ENCODE measurements at regions not wholly inside any gene's neighbourhood (a gene's known extent, or its start where the extent isn't known, plus 50 kb on each side); places are given as distances from the start of the nearest gene placed in this dataset.

DNA sequence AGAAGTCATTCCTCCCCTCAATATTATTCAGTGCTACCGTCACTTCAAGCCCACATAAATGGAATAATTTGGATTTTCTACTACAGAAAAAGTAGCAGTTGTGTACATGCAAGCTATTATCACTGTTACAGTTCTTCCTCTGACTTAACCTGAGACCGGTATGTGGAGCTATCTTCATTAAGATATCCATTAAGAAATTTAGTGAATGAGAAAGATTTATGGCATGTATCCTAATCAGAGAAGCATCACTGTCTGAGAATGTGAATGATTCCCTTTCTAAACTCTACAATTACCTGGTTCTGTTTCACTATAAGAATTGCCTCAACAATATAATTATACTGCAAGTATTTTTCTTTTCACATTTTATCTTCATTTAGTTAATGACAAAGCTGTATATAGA lies 278.7 kb downstream of the KLF5 start:
- Histone ChIP-seq H3K4me1 (ENCODE audit: insufficient read depth, low read length) (no peaks in the 10 kb centered on the region), H3K4me3 (ENCODE audit: low read length) (no peak overlapping the region), H3K9me3 (ENCODE audit: control insufficient read depth in 1 of 2, insufficient read depth in 1 of 2, low read length in 2 of 2) (no peaks in the 10 kb centered on the region), H3K36me3 (ENCODE audit: insufficient read depth, low read length) (no peaks in the 10 kb centered on the region), H3K27ac (ENCODE audit: low read depth in 1 of 2, low read length in 2 of 2) (no peak overlapping the region), H3K27me3 (ENCODE audit: control insufficient read depth in 1 of 2, insufficient read depth in 2 of 2, low read length in 2 of 2) (no peaks in the 10 kb centered on the region)
- Mint-ChIP-seq H3K27ac (no peak overlapping the region), H3K9me3 (no peaks in the 10 kb centered on the region), H3K4me3 (no peak overlapping the region), H3K27me3 (no peaks in the 10 kb centered on the region), H3K36me3 (ENCODE audit: low read depth) (no peaks in the 10 kb centered on the region), H3K4me1 (ENCODE audit: low read depth) (no peaks in the 10 kb centered on the region)
- no peak for DNase-seq
- CTCF ChIA-PET, result no interaction called here
- intact Hi-C loops (cut with DNase I, micrococcal nuclease), result loop anchor here in 1 of 2 experiments (10.0 kb wide), 1 partner anchor 367 kb away; no protein-coding TSS in a partner anchor
- ATAC-seq (ENCODE audit: poor library complexity), result no peak
- POLR2A ChIA-PET, result no interaction called here
- TF ChIP-seq, protein P1, sequence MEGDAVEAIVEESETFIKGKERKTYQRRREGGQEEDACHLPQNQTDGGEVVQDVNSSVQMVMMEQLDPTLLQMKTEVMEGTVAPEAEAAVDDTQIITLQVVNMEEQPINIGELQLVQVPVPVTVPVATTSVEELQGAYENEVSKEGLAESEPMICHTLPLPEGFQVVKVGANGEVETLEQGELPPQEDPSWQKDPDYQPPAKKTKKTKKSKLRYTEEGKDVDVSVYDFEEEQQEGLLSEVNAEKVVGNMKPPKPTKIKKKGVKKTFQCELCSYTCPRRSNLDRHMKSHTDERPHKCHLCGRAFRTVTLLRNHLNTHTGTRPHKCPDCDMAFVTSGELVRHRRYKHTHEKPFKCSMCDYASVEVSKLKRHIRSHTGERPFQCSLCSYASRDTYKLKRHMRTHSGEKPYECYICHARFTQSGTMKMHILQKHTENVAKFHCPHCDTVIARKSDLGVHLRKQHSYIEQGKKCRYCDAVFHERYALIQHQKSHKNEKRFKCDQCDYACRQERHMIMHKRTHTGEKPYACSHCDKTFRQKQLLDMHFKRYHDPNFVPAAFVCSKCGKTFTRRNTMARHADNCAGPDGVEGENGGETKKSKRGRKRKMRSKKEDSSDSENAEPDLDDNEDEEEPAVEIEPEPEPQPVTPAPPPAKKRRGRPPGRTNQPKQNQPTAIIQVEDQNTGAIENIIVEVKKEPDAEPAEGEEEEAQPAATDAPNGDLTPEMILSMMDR (IDR thresholded peaks at IDR 0.05), result no peak

DNA sequence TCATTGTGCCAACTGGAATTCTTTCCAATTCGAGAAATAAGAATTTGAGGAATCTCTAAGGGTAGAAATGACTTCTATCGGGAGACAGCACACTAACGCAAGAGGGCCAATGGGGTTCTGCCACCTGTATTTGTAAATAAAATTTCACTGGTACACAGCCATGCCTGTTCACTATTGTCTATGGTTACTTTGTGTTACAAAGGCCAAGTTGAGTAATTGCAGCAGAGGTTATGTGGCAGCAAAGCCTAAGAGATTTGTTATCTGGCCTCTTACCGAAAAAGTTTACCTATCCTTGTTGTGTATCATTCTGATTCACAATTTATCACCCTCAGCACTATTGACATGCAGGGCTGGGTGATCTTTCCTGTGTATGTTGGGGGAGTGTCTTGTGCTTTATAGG lies 278.0 kb downstream of the KLF5 start:
- no peaks in the 10 kb centered on the region for H3K36me3 ChIP-seq (ENCODE audit: insufficient read depth, low read length)
- intact Hi-C loops (cut with DNase I, micrococcal nuclease), result loop anchor here in 1 of 2 experiments (10.0 kb wide), 1 partner anchor 368 kb away; no protein-coding TSS in a partner anchor
- H3K4me1 Mint-ChIP-seq (ENCODE audit: low read depth), result no peaks in the 10 kb centered on the region
- no peaks in the 10 kb centered on the region for H3K27me3 Mint-ChIP-seq
- POLR2A ChIA-PET, result no interaction called here
- DNase-seq (no peak), ATAC-seq (ENCODE audit: poor library complexity) (no peak)
- TF ChIP-seq, protein P1 (IDR thresholded peaks at IDR 0.05), result no peak
- H3K27ac ChIP-seq (ENCODE audit: low read depth in 1 of 2, low read length in 2 of 2), result no peak overlapping the region
- no peak overlapping the region for H3K4me3 ChIP-seq (ENCODE audit: low read length)
- no peaks in the 10 kb centered on the region for H3K27me3 ChIP-seq (ENCODE audit: control insufficient read depth in 1 of 2, insufficient read depth in 2 of 2, low read length in 2 of 2)
- CTCF ChIA-PET, result no interaction called here
- H3K9me3 Mint-ChIP-seq, result peaks cover 3% of the 10 kb centered on the region
- H3K4me1 ChIP-seq (ENCODE audit: insufficient read depth, low read length), result no peaks in the 10 kb centered on the region
- H3K4me3 Mint-ChIP-seq, result no peak overlapping the region
- no peaks in the 10 kb centered on the region for H3K9me3 ChIP-seq (ENCODE audit: control insufficient read depth in 1 of 2, insufficient read depth in 1 of 2, low read length in 2 of 2)
- no peaks in the 10 kb centered on the region for H3K36me3 Mint-ChIP-seq (ENCODE audit: low read depth)
- H3K27ac Mint-ChIP-seq, result no peak overlapping the region

DNA sequence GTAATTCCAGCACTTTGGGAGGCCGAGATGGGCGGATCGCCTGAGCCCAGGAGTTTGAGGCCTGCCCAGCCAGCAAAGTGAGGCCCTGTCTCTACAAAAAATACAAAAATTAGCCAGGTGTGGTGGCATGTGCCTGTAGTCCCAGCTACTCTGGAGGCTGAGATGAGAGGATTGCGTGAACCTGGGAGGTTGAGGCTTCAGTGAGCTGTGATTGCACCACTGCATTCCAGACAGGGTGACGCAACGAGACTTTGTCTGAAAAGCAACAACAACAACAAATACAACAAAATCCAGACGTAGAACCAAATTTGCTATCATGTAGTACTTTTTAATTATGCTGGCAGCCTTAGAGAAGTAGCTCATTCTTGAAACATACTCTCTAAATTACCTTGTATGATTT lies 277.1 kb downstream of the KLF5 start:
- intact Hi-C loops (cut with DNase I, micrococcal nuclease), result loop anchor here in 1 of 2 experiments (10.0 kb wide), 1 partner anchor 369 kb away; no protein-coding TSS in a partner anchor
- H3K4me1 Mint-ChIP-seq (ENCODE audit: low read depth), result no peaks in the 10 kb centered on the region
- no peaks in the 10 kb centered on the region for H3K4me1 ChIP-seq (ENCODE audit: insufficient read depth, low read length)
- DNase-seq (no peak), ATAC-seq (ENCODE audit: poor library complexity) (no peak)
- no peaks in the 10 kb centered on the region for H3K36me3 ChIP-seq (ENCODE audit: insufficient read depth, low read length)
- H3K9me3 Mint-ChIP-seq, result peaks cover 3% of the 10 kb centered on the region
- H3K27me3 Mint-ChIP-seq, result no peaks in the 10 kb centered on the region
- TF ChIP-seq, protein P1 (IDR thresholded peaks at IDR 0.05), result no peak
- no peaks in the 10 kb centered on the region for H3K9me3 ChIP-seq (ENCODE audit: control insufficient read depth in 1 of 2, insufficient read depth in 1 of 2, low read length in 2 of 2)
- no peak overlapping the region for H3K27ac ChIP-seq (ENCODE audit: low read depth in 1 of 2, low read length in 2 of 2)
- CTCF ChIA-PET, result no interaction called here
- no peaks in the 10 kb centered on the region for H3K36me3 Mint-ChIP-seq (ENCODE audit: low read depth)
- H3K27me3 ChIP-seq (ENCODE audit: control insufficient read depth in 1 of 2, insufficient read depth in 2 of 2, low read length in 2 of 2), result no peaks in the 10 kb centered on the region
- no peak overlapping the region for H3K4me3 Mint-ChIP-seq
- POLR2A ChIA-PET, result no interaction called here
- no peak overlapping the region for H3K4me3 ChIP-seq (ENCODE audit: low read length)
- H3K27ac Mint-ChIP-seq, result no peak overlapping the region
